Epithelial cell of prostate (primary cell): ENCODE measurements at regions not wholly inside any gene's neighbourhood (a gene's known extent, or its start where the extent isn't known, plus 50 kb on each side); places are given as distances from the start of the nearest gene placed in this dataset.
"Not testable (repeated sequence)": the region's sequence is repeated elsewhere in the genome, so short reads cannot be mapped to it uniquely, and the experiment has no call there.

Experiments
- DNase-seq: peaks from one replicate; pipeline ENCODE4 v3.0.0-alpha.2; 2011; ENCODE audit warnings: low read depth, low spot score
- H3K27ac ChIP-seq: fragments of 450-650 bp; 2 replicates; pipeline ENCODE4 v1.5.1; 2017; ENCODE audit warnings: mild to moderate bottlenecking

DNA sequence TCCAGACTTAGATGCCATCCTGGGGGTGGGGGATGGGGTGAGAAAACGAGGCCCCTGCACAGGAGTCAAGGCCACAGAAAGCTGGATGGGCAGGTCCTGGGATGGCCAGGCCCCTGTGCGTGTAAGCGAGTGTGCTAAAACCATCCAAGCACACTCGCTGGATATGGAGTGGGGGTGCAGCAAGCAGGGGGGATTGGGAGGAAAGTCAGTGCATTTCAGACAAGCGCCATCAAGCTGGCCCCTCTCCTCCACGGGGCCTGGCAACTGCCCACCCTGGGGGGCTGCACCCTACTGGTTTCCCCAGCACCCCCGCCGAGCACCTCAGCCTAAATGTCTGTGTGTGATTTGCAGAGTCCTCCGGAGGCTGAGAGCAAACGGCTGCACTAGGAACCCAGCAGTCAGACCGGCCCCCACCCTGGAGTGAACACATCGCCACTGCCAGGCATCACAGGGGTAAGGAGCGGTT, 106.6 kb upstream of the ZNF469 start:
- H3K27ac ChIP-seq, DNase-seq: not testable (repeated sequence)

DNA sequence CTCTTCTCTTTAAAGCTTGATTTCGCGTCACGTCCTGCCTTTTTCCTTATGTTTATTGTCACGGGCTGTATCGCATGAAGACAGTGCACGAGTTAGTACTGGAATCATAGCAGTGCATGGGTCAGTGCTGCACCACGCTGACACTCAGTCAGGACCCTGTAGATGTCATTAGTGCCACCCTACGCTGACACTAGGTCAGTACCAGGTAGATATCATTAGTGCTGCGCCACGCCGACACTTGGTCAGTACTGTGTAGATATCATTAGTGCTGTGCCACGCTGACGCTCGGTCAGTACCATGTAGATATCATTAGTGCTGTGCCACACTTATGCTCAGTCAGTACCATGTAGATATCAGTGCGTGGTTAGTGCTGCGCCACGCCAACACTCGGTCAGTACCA, 106.2 kb upstream of the ZNF469 start:
- no peak for DNase-seq
- H3K27ac ChIP-seq = no peak overlapping the region

DNA sequence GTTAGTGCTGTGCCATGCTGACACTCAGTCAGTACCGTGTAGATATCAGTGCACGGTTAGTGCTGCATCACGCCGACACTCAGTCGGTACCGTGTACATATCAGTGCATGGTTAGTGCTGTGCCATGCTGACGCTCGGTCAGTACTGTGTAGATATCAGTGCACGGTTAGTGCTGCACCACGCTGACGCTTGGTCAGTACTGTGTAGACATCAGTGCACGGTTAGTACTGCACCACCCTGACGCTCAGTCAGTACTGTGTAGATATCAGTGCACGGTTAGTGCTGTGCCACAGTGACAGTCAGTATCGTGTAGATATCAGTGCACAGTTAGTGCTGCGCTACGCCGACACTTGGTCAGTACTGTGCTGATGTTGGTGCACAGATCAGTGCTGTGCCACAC, 102.8 kb upstream of the ZNF469 start:
- H3K27ac ChIP-seq = no peak overlapping the region
- DNase-seq = no peak

DNA sequence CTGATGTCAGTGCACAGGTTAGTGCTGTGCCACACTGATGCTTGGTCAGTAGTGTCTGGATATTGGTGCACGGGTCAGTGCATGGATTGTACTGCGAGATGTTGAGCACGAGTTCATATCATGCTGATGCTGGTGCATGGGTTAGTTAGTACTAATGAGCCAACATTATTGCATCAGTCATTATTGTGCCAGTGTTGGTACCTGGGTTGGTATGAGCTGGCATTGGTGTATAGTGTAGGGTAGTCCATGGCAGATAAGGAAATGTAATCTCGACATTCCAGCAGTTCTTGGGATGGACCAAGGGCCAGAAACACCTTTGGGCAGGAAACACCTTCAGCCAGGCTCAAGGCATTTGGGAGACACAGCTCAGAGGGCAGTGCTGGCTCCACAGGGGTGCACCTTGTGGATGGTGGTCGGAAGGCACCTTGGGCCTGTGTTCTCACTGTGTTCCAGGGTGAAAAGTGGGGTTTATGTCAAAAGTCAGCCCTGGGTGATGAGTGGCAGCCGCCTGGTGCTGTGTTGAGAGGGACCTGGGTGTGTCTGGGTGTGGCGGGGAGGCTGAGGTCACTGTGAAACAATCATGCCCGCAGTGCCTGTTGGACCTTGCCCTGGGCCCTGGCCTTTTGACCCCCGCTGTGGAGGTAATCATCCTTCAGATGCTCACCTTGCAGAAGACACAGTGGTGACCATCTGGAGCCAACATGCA, 100.7 kb upstream of the ZNF469 start:
- no peak for DNase-seq

DNA sequence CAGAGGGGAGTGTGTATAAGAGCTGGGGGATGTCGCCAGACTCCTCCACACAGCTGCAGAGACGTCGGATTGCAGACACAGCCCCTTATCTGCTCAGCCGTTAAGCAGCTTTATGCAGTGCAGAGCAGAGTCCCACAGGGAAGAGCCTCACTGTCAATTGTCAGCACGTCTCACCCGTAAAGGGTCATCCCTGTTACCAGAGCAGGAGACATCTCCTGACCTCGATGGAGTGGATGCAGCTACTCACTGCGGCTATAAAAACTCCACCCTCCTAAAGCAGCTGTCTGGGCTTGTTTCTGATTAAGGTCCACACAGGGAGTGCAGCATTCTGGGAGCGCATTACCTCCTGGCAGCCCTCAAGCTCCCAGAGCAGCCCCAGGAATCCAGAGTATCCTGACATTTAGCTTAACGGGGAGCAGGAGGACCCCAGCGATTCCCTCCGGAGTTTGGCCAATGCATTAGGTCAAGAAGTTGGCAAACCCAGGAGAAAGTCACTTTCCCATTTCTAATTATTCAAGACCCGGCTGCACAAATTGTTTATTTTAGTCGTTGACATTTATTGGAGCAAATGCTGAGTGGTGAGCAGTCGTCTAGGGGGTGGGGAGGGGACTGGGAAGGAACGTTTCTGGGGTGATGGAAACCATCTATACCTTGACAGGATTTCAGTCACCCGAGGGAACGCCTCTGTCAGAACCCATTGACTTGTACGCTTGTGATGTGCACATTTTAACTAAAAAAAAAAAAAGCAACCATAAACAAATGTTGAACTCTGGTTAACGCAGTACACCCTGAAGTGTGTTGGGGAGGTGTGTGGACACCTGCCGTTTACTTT, 100.0 kb upstream of the ZNF469 start:
- H3K27ac ChIP-seq = no peak overlapping the region
- no peak for DNase-seq

More for the DNA sequence above, 100.7 kb upstream of the ZNF469 start:
- no peak overlapping the region for H3K27ac ChIP-seq

DNA sequence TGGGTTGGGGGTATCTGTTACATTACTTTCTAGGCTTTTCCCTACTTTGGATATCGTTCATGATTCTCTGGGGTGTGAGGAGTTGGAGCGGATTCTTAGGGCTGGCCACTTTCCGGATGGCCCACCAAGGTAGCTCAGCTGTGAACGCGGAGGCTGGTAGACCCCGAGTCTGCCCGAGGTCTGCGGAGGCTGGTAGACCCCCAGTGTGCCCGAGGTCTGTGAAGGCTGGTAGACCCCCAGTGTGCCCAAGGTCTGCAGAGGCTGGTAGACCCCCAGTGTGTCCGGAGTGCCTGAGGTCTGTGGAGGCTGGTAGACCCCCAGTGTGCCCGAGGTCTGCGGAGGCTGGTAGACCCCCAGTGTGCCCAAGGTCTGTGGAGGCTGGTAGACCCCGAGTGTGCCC, 99.2 kb upstream of the ZNF469 start:
- no peak for DNase-seq
- no peak overlapping the region for H3K27ac ChIP-seq

DNA sequence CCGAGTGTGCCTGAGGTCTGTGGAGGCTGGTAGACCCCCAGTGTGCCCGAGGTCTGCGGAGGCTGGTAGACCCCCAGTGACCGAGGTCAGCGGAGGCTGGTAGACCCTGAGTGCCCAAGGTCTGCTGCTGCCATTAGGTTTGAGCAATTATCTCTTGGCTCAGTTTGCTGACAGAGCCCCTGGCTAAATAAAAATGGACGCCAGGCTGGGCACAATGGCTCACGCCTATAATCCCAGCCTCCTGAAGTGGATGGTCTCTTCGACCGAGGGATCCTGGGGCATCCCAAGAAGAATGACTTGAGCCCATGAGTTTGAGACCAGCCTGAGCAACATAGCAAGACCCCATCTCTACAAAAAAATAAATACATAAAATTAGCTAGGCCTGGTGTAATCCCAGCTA, 98.7 kb upstream of the ZNF469 start:
- no peak overlapping the region for H3K27ac ChIP-seq
- DNase-seq = no peak

DNA sequence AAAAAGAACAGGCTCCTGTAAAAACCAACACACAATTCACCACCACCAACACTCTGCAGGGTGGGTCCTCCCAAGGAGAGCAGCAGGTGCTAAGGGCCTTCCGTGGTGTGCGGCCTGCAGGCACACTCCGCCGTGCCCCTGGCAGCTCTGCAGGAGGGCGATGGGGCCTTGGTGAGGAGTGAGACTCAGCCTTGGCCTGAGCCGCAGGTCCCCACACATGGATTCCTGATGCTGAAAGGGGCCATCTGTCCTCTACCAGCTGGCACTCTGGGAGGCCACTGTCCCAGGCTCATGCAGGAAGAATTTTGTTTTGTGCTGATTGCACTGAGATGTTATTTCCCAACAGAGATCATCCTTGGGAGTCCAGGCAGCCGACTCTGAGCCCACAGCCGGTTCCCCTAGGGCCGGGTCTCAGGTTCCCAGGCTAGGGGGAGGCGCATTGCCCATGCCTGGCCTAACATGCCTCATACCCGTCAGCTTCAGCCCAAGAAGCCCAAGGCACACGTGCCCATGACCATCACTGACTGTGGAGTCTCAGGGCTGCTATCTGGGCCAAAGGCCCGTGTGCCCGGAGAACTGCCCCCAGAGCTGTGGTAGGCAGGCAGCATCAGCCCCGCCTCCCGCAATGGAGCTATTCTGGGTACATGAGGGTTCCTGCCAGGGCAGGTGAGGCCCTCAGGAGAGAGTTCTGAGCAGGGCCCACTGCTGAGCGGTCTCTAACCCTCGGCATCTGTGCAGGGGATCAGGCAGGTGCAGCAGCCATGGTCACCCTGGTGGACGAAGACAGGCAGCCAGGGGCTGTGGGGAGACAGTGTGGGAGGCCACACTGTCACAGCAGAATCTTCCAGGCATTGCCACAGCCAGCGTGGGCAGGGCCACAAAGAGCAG, 97.9 kb upstream of the ZNF469 start:
- H3K27ac ChIP-seq = no peak overlapping the region
- no peak for DNase-seq

DNA sequence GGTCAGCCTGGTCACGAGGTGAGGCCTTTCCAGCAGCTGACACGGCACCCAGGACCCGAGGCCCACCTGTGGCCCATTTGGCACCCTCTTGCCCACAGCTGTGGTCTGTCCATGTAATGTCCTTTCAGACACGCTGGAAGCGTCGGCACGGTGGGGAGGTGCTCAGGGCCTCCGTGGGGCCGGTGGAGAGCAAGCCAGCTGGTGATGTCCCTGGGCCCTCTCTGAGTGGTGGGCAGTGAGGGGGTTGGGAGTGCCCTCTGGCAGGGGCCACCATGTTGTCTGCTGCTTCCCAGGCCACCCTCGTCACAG, 97.3 kb upstream of the ZNF469 start:
- no peak overlapping the region for H3K27ac ChIP-seq
- no peak for DNase-seq

DNA sequence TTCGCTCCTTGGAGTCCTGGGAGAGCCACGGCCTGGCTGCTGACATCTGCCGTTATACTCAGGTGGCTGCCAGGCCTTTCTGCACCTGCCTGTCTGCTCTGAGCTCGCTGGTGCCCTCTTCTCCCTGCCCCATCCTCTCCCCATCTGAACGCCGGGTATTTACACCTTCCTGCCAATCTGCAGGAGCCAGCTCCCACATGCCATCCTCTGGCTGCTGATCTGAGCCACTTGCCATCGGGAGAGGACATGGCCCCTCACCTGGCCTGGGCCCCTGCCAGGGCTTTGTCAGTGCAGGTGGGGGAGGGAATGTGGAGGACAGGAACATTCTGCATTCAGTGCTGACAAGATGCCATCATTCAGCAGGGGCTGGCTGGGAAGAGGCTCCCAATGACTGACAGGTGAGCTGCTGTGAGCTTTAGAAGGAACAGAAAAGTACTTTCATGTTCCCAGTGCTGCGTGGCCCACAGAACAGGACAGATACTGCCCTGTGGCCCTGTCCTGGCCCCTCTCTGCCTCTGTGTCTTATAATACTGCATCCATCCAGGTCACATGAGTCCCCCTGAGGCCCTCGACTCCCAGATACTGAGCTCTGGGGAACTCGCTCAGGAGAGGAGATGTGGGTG, 96.3 kb upstream of the ZNF469 start:
- no peak for DNase-seq
- no peak overlapping the region for H3K27ac ChIP-seq

DNA sequence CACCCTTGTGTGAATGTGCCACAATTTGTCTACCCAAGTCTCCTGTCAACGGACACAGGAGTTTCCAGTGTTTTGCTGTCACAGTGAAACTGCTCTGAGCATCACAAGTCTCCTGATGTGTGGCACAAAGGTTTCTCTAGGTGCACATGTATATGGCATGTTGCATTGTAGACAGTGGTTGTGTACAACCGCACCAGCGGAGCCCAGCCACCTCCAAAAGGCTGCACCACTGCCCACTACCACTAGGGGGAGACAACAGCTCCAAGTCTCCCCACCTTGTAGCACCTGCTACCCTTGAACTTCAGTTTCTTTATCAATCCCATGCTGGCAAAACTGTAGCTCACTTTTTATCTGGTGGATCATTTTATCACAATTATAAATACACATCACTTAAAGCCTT, 95.5 kb upstream of the ZNF469 start:
- no peak for DNase-seq
- H3K27ac ChIP-seq = no peak overlapping the region

DNA sequence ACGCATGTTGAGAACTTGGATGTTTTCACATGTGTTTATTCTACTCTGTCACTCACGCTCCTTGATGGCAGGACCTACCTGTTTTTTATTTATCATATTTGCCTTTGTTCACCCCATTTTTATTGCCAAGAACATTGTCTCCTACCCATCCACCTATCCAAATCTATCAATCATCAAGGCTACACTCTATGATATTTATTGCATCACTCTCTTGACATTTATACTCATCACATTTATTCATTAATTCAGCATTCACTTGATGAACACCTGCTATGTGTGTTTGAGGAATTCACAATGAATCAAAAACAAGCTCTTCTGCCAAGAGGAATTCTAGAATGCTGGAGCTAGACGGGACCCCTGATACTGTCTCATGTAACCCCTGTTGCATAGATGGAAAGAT, 94.5 kb upstream of the ZNF469 start:
- DNase-seq = no peak
- no peak overlapping the region for H3K27ac ChIP-seq

DNA sequence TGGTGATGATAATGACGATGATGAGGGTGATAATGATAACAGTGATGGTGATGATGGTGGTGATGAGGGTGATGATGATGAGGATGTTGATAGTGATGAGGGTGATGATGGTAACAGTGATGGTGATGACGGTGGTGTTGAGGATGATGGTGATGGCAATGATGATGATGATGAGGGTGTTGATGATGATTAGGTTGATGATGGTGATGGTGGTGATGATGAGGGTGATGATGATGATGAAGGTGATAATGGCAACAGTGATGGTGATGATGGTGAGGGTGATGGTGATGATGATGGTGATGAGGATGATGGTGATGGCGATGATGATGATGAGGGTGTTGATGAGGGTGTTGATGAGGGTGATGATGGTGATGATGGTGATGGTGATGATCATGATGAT, 93.8 kb upstream of the ZNF469 start:
- H3K27ac ChIP-seq = no peak overlapping the region

DNA sequence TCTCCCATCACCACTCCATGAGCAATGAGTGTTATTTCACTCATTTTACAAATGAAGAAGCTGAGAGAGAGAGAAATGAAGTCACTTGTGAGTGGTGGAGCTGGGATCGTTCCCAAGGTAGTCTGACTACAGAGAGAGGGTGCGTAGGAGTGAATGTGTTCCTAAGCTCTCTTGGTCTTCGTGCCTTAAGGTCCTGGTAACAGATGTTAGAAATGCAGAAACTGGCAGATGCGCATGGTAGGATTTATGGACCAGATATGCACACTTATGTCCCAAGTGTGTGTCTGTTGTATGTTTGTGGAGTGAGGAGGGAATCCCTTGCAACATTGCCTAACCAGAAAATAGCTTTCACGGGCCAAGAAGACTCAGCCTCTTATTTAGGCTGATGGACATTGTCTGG, 93.2 kb upstream of the ZNF469 start:
- DNase-seq = no peak

More for the DNA sequence above, 93.8 kb upstream of the ZNF469 start:
- no peak for DNase-seq

DNA sequence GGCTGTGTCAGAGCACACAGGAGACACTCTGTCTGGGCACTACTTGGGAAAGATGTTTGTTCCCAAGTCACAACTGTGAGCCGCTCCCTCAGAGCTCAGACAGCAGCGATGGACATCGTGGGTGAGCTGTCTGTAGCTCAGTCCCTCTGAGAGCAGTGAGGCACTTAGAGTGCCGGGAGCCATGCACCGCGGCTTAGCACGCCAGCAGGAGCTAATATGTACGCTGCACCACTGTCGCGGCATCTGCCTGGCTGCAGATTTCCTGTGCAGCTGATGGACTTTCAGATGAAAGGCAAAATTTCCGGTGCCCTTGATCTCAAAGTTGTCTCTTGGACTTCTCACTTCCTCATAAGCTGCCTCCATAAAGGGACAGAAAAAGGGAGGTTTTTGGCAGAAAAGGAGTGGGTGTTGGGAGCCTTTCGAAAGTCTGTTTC, 92.8 kb upstream of the ZNF469 start:
- DNase-seq = no peak
- H3K27ac ChIP-seq = no peak overlapping the region

More for the DNA sequence above, 93.2 kb upstream of the ZNF469 start:
- no peak overlapping the region for H3K27ac ChIP-seq

DNA sequence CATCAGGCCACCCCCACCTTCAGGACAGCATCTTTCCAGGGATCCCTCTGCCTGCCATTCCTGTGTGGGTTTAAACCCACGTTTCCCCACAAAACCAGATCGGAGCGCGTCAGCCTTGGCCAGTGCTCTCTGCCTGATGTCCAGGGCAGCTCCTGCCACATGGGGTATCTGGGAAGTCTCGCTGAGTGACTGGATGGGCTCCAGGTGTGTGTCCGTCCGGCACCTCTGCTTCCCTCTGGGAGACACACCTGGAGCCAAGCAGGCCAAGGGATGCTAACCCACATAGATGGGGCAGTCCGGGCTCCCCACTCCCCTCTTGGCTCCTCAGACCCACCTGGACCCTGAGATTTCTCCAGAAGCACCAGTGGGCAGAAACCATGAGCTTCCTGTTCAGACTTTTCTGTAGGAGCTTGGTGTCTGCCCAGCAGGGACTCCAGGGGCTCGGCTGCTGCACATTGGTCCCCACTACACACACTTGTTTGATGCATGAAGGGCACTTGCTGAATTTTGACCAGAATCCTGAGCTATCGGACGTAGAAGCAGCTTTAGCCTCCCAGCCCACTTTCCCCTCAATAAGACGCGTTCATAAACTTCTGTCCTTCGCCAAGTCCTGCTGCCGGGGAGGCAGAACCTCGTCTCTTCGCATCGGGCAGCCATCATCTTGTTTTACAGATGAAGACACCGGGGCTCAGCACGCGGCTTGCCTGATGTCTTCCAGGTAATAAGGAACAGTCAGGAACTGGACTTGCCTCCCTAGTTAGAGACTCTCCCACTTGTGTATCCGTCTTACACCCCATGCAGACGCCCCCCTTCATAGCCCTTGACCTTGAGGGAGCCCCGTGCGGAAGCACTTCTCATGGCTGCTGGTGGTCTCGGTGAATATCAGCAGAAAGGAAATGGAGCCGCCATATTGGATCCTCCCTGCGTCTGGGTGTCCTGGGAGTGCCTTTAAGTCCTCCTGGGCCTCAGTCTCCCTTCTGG, 91.6 kb upstream of the ZNF469 start:
- DNase-seq = no peak
- H3K27ac ChIP-seq = no peak overlapping the region

DNA sequence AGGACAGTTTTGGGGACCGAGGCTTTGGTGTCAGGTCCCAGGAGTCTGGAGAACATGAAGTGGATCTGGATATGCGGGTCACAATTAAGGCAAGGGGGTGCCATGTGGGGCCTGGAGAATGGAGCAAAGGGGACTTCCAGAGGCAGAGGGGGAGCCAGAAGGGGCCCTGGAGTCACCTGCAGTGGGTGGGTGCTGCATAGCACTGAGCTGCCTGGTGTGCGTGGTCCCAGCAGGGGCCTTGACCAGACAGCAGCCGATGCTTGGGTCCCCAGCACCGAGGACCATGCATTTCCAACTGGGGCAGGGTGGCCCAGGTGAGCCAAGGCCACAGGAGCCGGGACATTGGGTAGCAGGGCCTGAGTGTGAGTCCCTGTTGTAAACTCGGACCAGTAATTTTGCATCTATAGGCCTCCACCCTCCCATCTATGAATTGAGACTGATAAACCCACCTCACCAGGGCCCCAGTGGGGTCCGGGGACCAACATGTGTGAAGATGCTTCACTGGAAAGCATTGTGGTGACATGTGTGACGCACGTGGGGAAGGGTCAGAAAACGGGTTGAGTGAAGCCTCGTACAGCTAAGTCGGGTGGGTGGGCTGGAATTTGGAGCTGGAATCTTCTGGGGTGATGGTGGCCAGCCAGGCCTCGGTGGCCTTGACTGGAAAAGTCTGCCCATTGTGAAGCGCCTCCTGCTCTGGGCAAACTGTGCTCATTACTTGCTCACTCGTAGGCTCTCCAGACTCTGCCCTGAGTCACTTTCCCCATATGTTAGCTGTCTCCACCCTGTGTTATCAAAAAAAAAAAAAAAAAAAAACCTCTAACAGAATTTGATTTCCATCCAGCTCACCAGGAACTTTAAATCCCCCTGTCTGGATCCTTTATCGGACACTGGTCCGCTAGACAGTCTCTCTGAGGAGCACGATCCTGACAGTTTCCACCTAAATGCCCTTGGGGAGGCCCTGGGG, 90.5 kb upstream of the ZNF469 start:
- H3K27ac ChIP-seq = no peak overlapping the region
- no peak for DNase-seq

DNA sequence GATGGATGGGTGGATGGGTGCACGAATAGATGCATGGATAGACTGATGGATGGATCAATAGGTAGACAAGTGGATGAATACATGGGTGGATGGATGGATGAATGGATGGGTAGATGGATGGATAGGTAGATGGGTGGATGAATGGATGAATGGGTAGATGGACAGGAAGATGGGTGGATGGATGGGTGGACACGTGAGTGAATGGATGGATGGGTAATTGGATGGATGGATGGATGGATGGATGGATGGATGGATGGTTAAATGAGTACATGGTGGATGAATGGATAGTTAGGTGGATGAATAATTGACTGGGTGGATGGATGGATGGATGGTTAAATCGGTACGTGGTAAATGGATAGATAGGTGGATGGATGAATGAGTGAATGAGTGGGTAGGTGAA, 89.7 kb upstream of the ZNF469 start:
- no peak overlapping the region for H3K27ac ChIP-seq
- DNase-seq = no peak
